ENCODE measurements at regions not wholly inside any gene's neighbourhood (a gene's known extent, or its start where the extent isn't known, plus 50 kb on each side); places are given as distances from the start of the nearest gene placed in this dataset.
"Not testable (repeated sequence)": the region's sequence is repeated elsewhere in the genome, so short reads cannot be mapped to it uniquely, and the experiment has no call there.

DNA sequence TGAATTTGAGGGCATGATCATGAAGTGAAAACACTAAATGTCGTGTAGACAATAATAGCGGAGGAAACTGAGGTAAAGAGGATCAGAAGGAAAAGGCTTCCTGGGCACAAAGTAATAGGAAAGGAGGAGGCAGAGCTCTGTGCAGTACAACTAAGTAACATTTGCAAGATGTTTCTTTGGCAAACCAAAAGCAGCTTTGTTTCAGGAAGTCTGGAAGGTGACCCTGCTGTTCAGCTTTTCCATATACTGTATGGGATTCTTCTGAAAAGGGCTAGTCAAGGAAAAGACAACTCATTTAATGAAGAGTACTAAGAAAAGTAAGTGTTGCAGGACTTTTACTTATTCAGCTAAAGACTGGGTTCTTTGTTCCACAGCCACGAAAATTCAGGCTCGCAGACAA is 463.1 kb downstream of the PCDH7 start:
- ATAC-seq (replicated peaks; ENCODE audit: extremely low read depth, poor library complexity, severe bottlenecking), result no peak
- H3K27me3 Mint-ChIP-seq, result no peaks in the 10 kb centered on the region
- DNase-seq (ENCODE audit: low spot score in 2 of 2), result no peak

DNA sequence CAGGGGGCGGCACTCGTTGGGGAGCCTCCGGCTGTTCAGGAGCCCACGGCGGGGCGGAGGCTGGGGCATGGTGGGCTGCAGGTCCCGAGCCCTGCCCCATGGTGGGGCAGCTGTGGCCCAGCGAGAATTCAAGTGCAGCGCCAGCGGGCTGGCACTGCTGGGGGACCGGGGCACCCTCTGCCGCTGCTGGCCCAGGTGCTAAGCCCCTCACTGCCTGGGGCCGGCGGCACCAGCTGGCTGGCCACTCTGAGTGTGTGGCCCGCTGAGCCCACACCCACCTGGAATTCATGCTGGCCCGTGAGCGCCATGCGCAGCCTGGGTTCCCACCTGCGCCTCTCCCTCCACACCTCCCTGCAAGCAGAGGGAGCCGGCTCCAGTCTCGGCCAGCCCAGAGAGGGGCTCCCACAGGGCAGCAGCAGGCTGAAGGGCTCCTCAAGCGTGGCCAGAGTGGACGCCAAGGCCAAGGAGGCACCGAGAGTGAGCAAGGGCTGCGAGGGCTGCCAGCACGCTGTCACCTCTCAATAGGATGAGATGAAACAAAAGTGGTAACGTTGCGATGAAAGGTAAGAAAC is 464.9 kb downstream of the PCDH7 start:
- Mint-ChIP-seq H3K36me3 (ENCODE audit: insufficient read depth) (no peaks in the 10 kb centered on the region), H3K27me3 (no peaks in the 10 kb centered on the region), H3K4me3 (no peak overlapping the region), H3K9me3 (peaks cover 7% of the 10 kb centered on the region), H3K27ac (ENCODE audit: low read depth) (no peak overlapping the region), H3K4me1 (no peaks in the 10 kb centered on the region)
- DNase-seq (ENCODE audit: low spot score in 2 of 2), result no peak
- ATAC-seq (replicated peaks; ENCODE audit: extremely low read depth, poor library complexity, severe bottlenecking), result no peak

More for the DNA sequence above, 463.1 kb downstream of the PCDH7 start:
- peaks cover 7% of the 10 kb centered on the region for H3K9me3 Mint-ChIP-seq
- H3K4me1 Mint-ChIP-seq, result no peaks in the 10 kb centered on the region
- no peak overlapping the region for H3K4me3 Mint-ChIP-seq
- no peaks in the 10 kb centered on the region for H3K36me3 Mint-ChIP-seq (ENCODE audit: insufficient read depth)
- H3K27ac Mint-ChIP-seq (ENCODE audit: low read depth), result no peak overlapping the region

DNA sequence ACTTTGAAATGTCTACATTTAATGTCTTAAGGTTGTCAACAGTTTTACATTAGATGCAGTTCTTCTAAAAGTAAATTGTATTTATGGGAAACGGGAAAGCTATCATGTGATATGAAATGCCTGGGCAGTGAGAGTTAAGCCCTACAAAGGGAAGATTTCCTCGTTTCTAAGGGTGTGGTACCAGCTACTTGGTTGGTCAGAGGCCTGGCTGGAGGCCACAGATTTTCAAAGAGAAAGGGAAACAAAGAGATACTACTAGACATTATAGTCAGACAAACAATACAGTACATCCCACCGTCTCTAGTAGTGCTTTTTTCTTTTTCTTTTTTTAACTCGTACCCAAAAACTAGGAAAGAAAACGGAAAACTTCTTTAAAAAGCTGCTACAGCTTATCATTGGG is 467.8 kb downstream of the PCDH7 start:
- H3K27me3 Mint-ChIP-seq, result no peaks in the 10 kb centered on the region
- no peak overlapping the region for H3K4me3 Mint-ChIP-seq
- H3K36me3 Mint-ChIP-seq (ENCODE audit: insufficient read depth), result no peaks in the 10 kb centered on the region
- DNase-seq (ENCODE audit: low spot score in 2 of 2) (no peak), ATAC-seq (replicated peaks; ENCODE audit: extremely low read depth, poor library complexity, severe bottlenecking) (no peak)
- peaks cover 9% of the 10 kb centered on the region for H3K9me3 Mint-ChIP-seq
- H3K27ac Mint-ChIP-seq (ENCODE audit: low read depth), result no peak overlapping the region
- H3K4me1 Mint-ChIP-seq, result no peaks in the 10 kb centered on the region

DNA sequence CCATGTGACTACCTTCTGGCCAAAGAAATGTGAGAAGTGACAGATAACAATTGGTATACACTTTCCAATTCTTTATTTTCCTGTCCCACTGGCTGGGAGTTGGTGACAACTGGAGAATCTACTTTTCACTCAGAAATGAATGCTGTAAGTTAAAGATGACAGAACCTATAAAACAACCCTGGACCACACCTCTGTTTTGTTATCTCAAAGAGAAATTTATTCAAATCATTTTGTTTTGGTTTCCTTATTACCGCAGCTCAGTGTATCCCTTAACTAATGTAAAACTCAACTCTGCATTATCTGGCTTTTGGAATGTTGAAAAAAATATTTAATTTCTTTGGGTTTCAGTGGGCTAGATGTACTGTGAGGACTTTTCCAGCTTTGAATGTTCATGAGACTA is 469.8 kb downstream of the PCDH7 start:
- Mint-ChIP-seq H3K9me3 (peaks cover 6% of the 10 kb centered on the region), H3K4me1 (no peaks in the 10 kb centered on the region), H3K27ac (ENCODE audit: low read depth) (no peak overlapping the region), H3K36me3 (ENCODE audit: insufficient read depth) (peaks cover 2% of the 10 kb centered on the region), H3K4me3 (no peak overlapping the region), H3K27me3 (no peaks in the 10 kb centered on the region)
- DNase-seq (ENCODE audit: low spot score in 2 of 2), result no peak
- no peak for ATAC-seq (replicated peaks; ENCODE audit: extremely low read depth, poor library complexity, severe bottlenecking)

DNA sequence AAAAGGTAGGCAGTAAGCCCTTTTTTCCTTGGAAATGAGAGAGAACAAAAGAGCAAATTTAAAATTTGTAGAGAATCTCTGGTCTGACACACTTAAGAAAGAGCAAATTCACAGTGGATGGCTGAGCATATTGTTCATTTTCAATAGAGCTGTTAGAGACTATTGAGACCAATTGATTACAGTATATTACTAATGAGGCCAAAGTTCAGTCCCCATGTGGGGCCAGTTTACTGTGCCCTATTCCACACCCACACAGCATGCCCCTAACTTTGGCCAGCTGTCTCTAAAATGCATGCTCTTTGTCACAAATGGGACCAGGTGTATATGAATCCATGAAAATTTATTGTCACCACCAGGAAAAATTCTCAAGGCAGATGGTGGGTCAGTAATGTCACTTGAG is 470.5 kb downstream of the PCDH7 start:
- peaks cover 2% of the 10 kb centered on the region for H3K36me3 Mint-ChIP-seq (ENCODE audit: insufficient read depth)
- no peak overlapping the region for H3K4me3 Mint-ChIP-seq

DNA sequence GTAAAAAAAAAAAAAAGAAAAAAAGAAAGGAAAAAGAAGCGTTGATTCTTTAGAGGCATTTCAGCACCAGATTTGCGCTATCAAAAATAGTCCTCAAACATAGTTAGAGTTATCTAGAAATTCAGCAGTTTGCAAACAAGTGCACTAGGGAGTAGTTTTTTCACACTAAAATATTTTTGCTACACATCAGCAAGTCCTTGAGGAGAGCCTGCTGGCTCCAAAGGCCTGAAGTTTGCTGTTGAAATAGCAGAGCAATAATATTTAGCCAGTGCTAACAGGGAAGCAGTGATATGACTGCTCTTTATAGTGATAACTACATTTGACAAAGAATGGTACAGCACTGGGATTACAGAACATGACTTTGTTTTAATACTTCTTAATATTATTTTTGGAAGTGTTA is 472.2 kb downstream of the PCDH7 start:
- no peaks in the 10 kb centered on the region for H3K27me3 Mint-ChIP-seq
- no peak for DNase-seq (ENCODE audit: low spot score in 2 of 2)
- H3K27ac Mint-ChIP-seq (ENCODE audit: low read depth), result no peak overlapping the region
- no peak for ATAC-seq (replicated peaks; ENCODE audit: extremely low read depth, poor library complexity, severe bottlenecking)
- peaks cover 15% of the 10 kb centered on the region for H3K9me3 Mint-ChIP-seq
- H3K4me1 Mint-ChIP-seq, result no peaks in the 10 kb centered on the region
- H3K4me3 Mint-ChIP-seq, result no peak overlapping the region
- H3K36me3 Mint-ChIP-seq (ENCODE audit: insufficient read depth), result peaks cover 2% of the 10 kb centered on the region

More for the DNA sequence above, 470.5 kb downstream of the PCDH7 start:
- ATAC-seq (replicated peaks; ENCODE audit: extremely low read depth, poor library complexity, severe bottlenecking) (no peak), DNase-seq (ENCODE audit: low spot score in 2 of 2) (no peak)
- Mint-ChIP-seq H3K27ac (ENCODE audit: low read depth) (no peak overlapping the region), H3K4me1 (no peaks in the 10 kb centered on the region), H3K27me3 (no peaks in the 10 kb centered on the region), H3K9me3 (peaks cover 6% of the 10 kb centered on the region)

DNA sequence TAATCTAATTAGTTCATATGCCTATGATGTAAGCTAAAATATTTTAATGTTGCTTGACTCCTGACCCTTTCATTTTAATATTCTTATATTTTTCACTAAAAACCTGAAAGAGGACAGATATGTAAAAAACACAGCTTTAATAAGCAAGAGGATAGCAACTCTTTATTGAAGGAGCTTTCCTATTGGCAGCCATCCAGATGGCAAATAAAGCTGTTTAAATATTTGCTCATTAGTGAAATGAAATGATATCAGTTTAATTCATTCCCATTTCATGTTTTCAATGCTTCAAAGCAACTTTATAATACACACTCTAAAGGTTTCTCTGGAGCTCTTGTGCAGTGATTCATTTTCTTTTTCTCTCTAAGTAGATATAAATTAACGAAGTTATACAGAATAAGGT is 473.4 kb downstream of the PCDH7 start:
- Mint-ChIP-seq H3K27me3 (no peaks in the 10 kb centered on the region), H3K9me3 (peaks cover 21% of the 10 kb centered on the region), H3K27ac (ENCODE audit: low read depth) (no peak overlapping the region), H3K4me1 (no peaks in the 10 kb centered on the region), H3K36me3 (ENCODE audit: insufficient read depth) (peaks cover 2% of the 10 kb centered on the region), H3K4me3 (no peak overlapping the region)
- no peak for ATAC-seq (replicated peaks; ENCODE audit: extremely low read depth, poor library complexity, severe bottlenecking)
- no peak for DNase-seq (ENCODE audit: low spot score in 2 of 2)

DNA sequence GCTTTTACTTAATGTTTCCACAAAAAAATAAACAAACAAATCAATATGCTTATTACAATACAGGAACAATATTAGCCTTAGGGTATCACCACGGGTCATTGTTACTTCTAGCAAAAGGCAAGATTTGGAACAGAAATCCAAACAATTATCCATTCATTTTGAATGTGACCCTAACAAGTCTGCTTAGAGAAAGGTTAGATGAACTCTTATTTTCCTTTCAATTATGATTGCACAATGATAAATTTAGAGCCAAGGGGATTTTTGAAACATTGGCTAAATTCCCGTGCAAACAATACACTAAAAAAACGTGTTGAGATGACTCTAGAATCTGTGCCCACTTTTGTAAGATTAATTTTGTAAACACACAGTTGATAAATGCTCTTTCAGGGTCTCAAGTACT is 474.7 kb downstream of the PCDH7 start:
- H3K27me3 Mint-ChIP-seq, result no peaks in the 10 kb centered on the region
- no peak overlapping the region for H3K27ac Mint-ChIP-seq (ENCODE audit: low read depth)
- H3K36me3 Mint-ChIP-seq (ENCODE audit: insufficient read depth), result peaks cover 2% of the 10 kb centered on the region
- no peak overlapping the region for H3K4me3 Mint-ChIP-seq
- H3K4me1 Mint-ChIP-seq, result no peaks in the 10 kb centered on the region
- peaks cover 21% of the 10 kb centered on the region for H3K9me3 Mint-ChIP-seq
- ATAC-seq (replicated peaks; ENCODE audit: extremely low read depth, poor library complexity, severe bottlenecking) (no peak), DNase-seq (ENCODE audit: low spot score in 2 of 2) (no peak)

DNA sequence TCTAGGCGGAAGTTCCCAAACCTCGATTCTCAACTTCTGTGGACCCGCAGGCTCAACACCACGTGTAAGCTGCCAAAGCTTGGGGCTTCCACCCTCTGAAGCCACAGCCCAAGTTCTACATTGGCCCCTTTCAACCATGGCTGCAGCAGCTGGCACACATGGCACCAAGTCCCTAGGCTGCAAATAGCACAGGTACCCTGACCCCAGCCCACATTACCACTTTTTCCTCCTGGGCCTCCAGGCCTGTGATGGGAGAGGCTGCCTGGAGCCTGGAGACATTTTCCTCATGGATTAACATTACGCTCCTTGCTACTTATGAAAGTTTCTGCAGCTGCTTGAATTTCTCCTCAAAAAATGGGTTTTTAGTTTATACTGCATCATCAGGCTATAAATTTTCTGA is 479.5 kb downstream of the PCDH7 start:
- Mint-ChIP-seq H3K4me3 (no peak overlapping the region), H3K9me3 (peaks cover 28% of the 10 kb centered on the region), H3K27me3 (no peaks in the 10 kb centered on the region), H3K27ac (ENCODE audit: low read depth) (no peak overlapping the region), H3K4me1 (no peaks in the 10 kb centered on the region), H3K36me3 (ENCODE audit: insufficient read depth) (no peaks in the 10 kb centered on the region)
- DNase-seq (ENCODE audit: low spot score in 2 of 2) (no peak), ATAC-seq (replicated peaks; ENCODE audit: extremely low read depth, poor library complexity, severe bottlenecking) (no peak)

DNA sequence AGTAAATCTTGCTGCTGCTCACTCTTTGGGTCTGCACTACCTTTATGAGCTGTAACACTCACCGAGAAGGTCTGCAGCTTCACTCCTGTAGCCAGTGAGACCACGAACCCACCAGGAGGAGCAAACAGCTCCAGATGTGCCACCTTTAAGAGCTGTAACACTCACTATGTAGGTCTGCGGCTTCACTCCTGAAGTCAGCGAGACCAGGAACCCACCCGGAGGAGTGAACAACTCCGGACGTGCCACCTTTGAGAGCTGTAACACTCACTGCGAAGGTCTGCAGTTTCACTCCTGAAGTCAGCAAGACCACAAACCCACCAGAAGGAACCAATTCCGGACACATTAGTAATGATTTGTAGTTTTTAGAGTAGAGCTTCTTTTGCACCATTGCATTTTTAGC is 481.9 kb downstream of the PCDH7 start:
- not testable (repeated sequence) for H3K27me3 Mint-ChIP-seq; H3K4me1 Mint-ChIP-seq; H3K4me3 Mint-ChIP-seq; ATAC-seq (replicated peaks; ENCODE audit: extremely low read depth, poor library complexity, severe bottlenecking); H3K36me3 Mint-ChIP-seq (ENCODE audit: insufficient read depth); DNase-seq (ENCODE audit: low spot score in 2 of 2); H3K27ac Mint-ChIP-seq (ENCODE audit: low read depth)
- H3K9me3 Mint-ChIP-seq, result peaks cover 19% of the 10 kb centered on the region

DNA sequence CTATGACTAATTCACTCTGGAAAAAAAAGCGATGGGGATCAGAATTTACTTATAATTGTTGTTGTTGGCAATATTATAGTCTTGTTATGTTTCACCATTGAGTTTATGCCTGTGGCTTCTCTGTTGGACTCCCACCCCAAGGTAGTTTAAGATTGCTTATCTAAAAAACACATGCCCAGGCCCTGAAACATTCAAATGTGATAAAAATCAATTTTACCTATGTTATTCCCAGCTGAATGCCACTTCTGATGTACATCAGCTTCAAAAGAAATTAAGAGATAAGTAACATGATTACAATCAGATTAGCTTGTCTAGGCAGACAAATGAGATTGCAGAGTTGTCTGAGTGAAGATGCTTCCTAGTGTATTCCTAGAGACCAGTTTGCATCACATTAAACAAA is 484.7 kb downstream of the PCDH7 start:
- H3K9me3 Mint-ChIP-seq, result peaks cover 17% of the 10 kb centered on the region
- ATAC-seq (replicated peaks; ENCODE audit: extremely low read depth, poor library complexity, severe bottlenecking), result no peak
- no peaks in the 10 kb centered on the region for H3K36me3 Mint-ChIP-seq (ENCODE audit: insufficient read depth)
- H3K4me1 Mint-ChIP-seq, result no peaks in the 10 kb centered on the region
- no peak overlapping the region for H3K4me3 Mint-ChIP-seq
- no peak for DNase-seq (ENCODE audit: low spot score in 2 of 2)
- no peak overlapping the region for H3K27ac Mint-ChIP-seq (ENCODE audit: low read depth)
- no peaks in the 10 kb centered on the region for H3K27me3 Mint-ChIP-seq

DNA sequence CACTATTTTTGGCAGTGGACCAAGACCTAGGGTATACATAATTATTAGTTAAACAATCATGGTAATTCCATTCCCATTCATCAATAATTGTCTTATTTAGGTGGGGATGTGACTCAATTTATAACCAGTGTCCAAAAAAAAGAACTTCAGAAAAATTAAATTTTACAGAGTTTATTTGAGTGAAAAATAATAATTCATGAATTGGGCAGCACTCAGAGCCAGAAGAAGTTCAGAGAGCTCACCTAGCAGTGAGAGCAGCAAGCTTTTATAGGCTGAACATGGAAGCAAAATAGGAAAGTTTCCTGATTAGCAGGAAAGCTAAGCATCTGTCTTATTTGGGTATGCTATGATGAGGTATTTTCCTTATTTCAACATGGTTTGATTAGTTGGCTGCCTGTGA is 500.8 kb downstream of the PCDH7 start:
- ATAC-seq (replicated peaks; ENCODE audit: extremely low read depth, poor library complexity, severe bottlenecking) (no peak), DNase-seq (ENCODE audit: low spot score in 2 of 2) (no peak)
- H3K4me1 Mint-ChIP-seq, result no peaks in the 10 kb centered on the region
- peaks cover 8% of the 10 kb centered on the region for H3K9me3 Mint-ChIP-seq
- H3K27me3 Mint-ChIP-seq, result no peaks in the 10 kb centered on the region
- no peak overlapping the region for H3K27ac Mint-ChIP-seq (ENCODE audit: low read depth)
- H3K4me3 Mint-ChIP-seq, result no peak overlapping the region
- H3K36me3 Mint-ChIP-seq (ENCODE audit: insufficient read depth), result no peaks in the 10 kb centered on the region

DNA sequence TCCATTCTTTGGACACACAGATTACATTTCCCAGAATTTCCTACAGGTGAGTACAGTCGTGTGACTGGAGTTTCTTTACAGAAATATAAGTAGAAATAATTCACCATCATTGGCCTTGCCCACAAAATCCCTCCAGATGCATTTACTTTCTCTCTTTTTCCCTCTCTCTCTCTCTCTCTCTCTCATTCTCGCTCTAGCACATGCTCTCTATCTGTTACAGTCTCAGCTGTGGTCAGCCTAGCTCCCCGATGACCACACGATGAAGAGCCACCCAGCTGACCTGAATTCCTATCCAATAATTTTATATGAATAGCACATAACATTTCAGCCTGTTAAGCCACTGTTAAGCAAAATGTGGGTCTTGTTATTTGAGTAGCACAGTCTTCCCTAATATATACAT is 507.9 kb downstream of the PCDH7 start:
- no peak for ATAC-seq (replicated peaks; ENCODE audit: extremely low read depth, poor library complexity, severe bottlenecking)
- no peak overlapping the region for H3K27ac Mint-ChIP-seq (ENCODE audit: low read depth)
- H3K4me1 Mint-ChIP-seq, result no peaks in the 10 kb centered on the region
- peaks cover 11% of the 10 kb centered on the region for H3K9me3 Mint-ChIP-seq
- no peaks in the 10 kb centered on the region for H3K27me3 Mint-ChIP-seq
- H3K36me3 Mint-ChIP-seq (ENCODE audit: insufficient read depth), result no peaks in the 10 kb centered on the region
- H3K4me3 Mint-ChIP-seq, result no peak overlapping the region
- DNase-seq (ENCODE audit: low spot score in 2 of 2), result no peak

DNA sequence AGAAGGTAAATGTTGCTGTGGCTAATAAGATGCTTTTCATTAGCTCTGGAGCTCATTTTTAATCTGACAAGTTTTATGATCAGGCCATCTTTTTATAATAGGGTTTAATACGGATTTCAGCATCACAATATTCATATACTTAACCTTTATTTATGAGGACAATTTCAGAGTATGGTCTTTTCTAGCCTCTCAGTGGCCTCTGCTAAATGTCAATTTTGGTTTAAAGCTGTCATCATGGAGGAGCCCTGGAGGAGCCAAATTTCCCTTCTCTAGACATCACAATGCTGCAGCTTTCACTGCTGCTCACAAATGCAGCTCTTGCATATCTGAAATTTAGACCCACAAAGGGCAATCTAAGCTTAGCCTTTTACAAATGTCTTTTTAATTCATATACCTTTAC is 510.4 kb downstream of the PCDH7 start:
- Mint-ChIP-seq H3K27me3 (no peaks in the 10 kb centered on the region), H3K9me3 (peaks cover 6% of the 10 kb centered on the region), H3K27ac (ENCODE audit: low read depth) (no peak overlapping the region), H3K4me1 (no peaks in the 10 kb centered on the region), H3K4me3 (no peak overlapping the region), H3K36me3 (ENCODE audit: insufficient read depth) (no peaks in the 10 kb centered on the region)
- DNase-seq (ENCODE audit: low spot score in 2 of 2) (no peak), ATAC-seq (replicated peaks; ENCODE audit: extremely low read depth, poor library complexity, severe bottlenecking) (no peak)
